HEK293 (cell line): ENCODE measurements at regions not wholly inside any gene's neighbourhood (a gene's known extent, or its start where the extent isn't known, plus 50 kb on each side); places are given as distances from the start of the nearest gene placed in this dataset.

ENCODE experiments used
- CTCF ChIA-PET: fragments of 350-600 bp; formaldehyde crosslinking; extraction: SDS; loops from one replicate; lab custom pipeline; 2021; ENCODE audit warnings: antibody characterized with exemption; lab: Yijun Ruan, JAX
- POLR2A ChIA-PET: fragments of 300-600 bp; formaldehyde crosslinking; extraction: SDS; loops from one replicate; lab custom pipeline; 2020; ENCODE audit warnings: antibody characterized with exemption, inconsistent platforms; lab: Yijun Ruan, JAX
- H3K27ac ChIP-seq: fragments of 200-500 bp; sonication (Bioruptor generic); 2 replicates; pipeline ENCODE4 v1.5.1; 2014; ENCODE audit warnings: low read depth, low read length, control low read depth, inconsistent platforms; ENCODE audit errors: extremely low read depth
- H3K36me3 ChIP-seq, 2 experiments: fragments of 200-500 bp in 1 of 2; sonication (Bioruptor generic) in 1 of 2; 1 replicate in 1 of 2; 2 replicates in 1 of 2; pipeline ENCODE4 v1.5.1; 2014 to 2017; ENCODE audit warnings: inconsistent platforms in 2 of 2, low read length in 2 of 2; ENCODE audit not compliant: control insufficient read depth in 2 of 2, insufficient read depth in 1 of 2
- H3K4me1 ChIP-seq: fragments of 200-500 bp; sonication (Bioruptor generic); 2 replicates; pipeline ENCODE4 v1.5.1; 2014; ENCODE audit warnings: mild to moderate bottlenecking, low read length, inconsistent platforms; ENCODE audit not compliant: control insufficient read depth, insufficient read depth
- H3K4me3 ChIP-seq: 2 replicates; pipeline ENCODE4 v1.5.1; 2011; ENCODE audit warnings: low read depth, mild to moderate bottlenecking, control low read depth, low read length, moderate library complexity
- H3K9me3 ChIP-seq: fragments of 200-500 bp; sonication (Bioruptor generic); 2 replicates; pipeline ENCODE4 v1.5.1; 2014; ENCODE audit warnings: low read depth, low read length, inconsistent platforms; ENCODE audit not compliant: control insufficient read depth, insufficient read depth
- GLIS1 ChIP-seq: fragments of 450-650 bp; formaldehyde crosslinking; IDR thresholded peaks from 2 replicates; pipeline ENCODE4 v1.5.1; 2016; ENCODE audit warnings: missing biosample characterization, missing genetic modification characterization
- HOXA7 ChIP-seq: sonication (generic); formaldehyde crosslinking; IDR thresholded peaks from 2 replicates; pipeline ENCODE4 v1.8.1; 2022; ENCODE audit warnings: missing genetic modification reagents, borderline replicate concordance
- KLF1 ChIP-seq: fragments of 450-650 bp; formaldehyde crosslinking; IDR thresholded peaks from 2 replicates; pipeline ENCODE4 v1.5.1; 2016; ENCODE audit warnings: missing biosample characterization, missing genetic modification characterization
- KLF10 ChIP-seq: fragments of 450-650 bp; IDR thresholded peaks from 2 replicates; pipeline ENCODE4 v1.5.1; 2018; ENCODE audit warnings: missing biosample characterization, mild to moderate bottlenecking, missing genetic modification characterization
- OSR2 ChIP-seq: fragments of 450-650 bp; formaldehyde crosslinking; IDR thresholded peaks from 2 replicates; pipeline ENCODE4 v1.5.1; 2016; ENCODE audit warnings: missing biosample characterization, missing genetic modification characterization
- PRDM4 ChIP-seq: fragments of 450-650 bp; formaldehyde crosslinking; IDR thresholded peaks from 2 replicates; pipeline ENCODE4 v1.5.1; 2017; ENCODE audit warnings: missing biosample characterization, missing genetic modification characterization
- SP7 ChIP-seq: fragments of 450-650 bp; formaldehyde crosslinking; IDR thresholded peaks from 2 replicates; pipeline ENCODE4 v1.5.1; 2016; ENCODE audit warnings: missing biosample characterization, missing genetic modification characterization
- YY1 ChIP-seq: fragments of 450-650 bp; formaldehyde crosslinking; IDR thresholded peaks from 2 replicates; pipeline ENCODE4 v1.5.1; 2018; ENCODE audit warnings: missing biosample characterization, missing genetic modification characterization
- ZBTB1 ChIP-seq: fragments of 450-650 bp; formaldehyde crosslinking; IDR thresholded peaks from 2 replicates; pipeline ENCODE4 v1.5.1; 2016; ENCODE audit warnings: missing biosample characterization, missing genetic modification characterization
- ZIC2 ChIP-seq: fragments of 450-650 bp; formaldehyde crosslinking; IDR thresholded peaks from 2 replicates; pipeline ENCODE4 v1.5.1; 2016; ENCODE audit warnings: missing biosample characterization, missing genetic modification characterization
- ZNF146 ChIP-seq: fragments of 450-650 bp; formaldehyde crosslinking; IDR thresholded peaks from 2 replicates; pipeline ENCODE4 v1.5.1; 2016; ENCODE audit warnings: missing biosample characterization, missing genetic modification characterization
- ZNF148 ChIP-seq: fragments of 450-650 bp; formaldehyde crosslinking; IDR thresholded peaks from 2 replicates; pipeline ENCODE4 v1.5.0; 2017; ENCODE audit warnings: missing biosample characterization, missing genetic modification characterization, borderline replicate concordance
- ZNF211 ChIP-seq: fragments of 450-650 bp; formaldehyde crosslinking; IDR thresholded peaks from 2 replicates; pipeline ENCODE4 v1.5.1; 2016; ENCODE audit warnings: low read depth, missing biosample characterization, missing genetic modification characterization
- ZNF324 ChIP-seq: fragments of 450-650 bp; formaldehyde crosslinking; IDR thresholded peaks from 2 replicates; pipeline ENCODE4 v1.5.1; 2016; ENCODE audit warnings: missing biosample characterization, missing genetic modification characterization
- ZNF518A ChIP-seq: fragments of 450-650 bp; formaldehyde crosslinking; conservative IDR thresholded peaks from 2 replicates; pipeline ENCODE4 v1.5.1; 2016; ENCODE audit warnings: low read depth, missing biosample characterization, missing genetic modification characterization
- ZNF610 ChIP-seq: fragments of 450-650 bp; formaldehyde crosslinking; IDR thresholded peaks from 2 replicates; pipeline ENCODE4 v1.5.1; 2016; ENCODE audit warnings: missing biosample characterization, missing genetic modification characterization, borderline replicate concordance
- ZNF621 ChIP-seq: fragments of 450-650 bp; formaldehyde crosslinking; IDR thresholded peaks from 2 replicates; pipeline ENCODE4 v1.5.1; 2017; ENCODE audit warnings: missing biosample characterization, missing genetic modification characterization
- ZNF623 ChIP-seq: fragments of 450-650 bp; formaldehyde crosslinking; IDR thresholded peaks from 2 replicates; pipeline ENCODE4 v1.5.1; 2016; ENCODE audit warnings: missing biosample characterization, missing genetic modification characterization
- ZNF629 ChIP-seq: fragments of 450-650 bp; formaldehyde crosslinking; IDR thresholded peaks from 2 replicates; pipeline ENCODE4 v1.5.1; 2017; ENCODE audit warnings: missing biosample characterization, missing genetic modification characterization
- ZNF639 ChIP-seq: fragments of 450-650 bp; formaldehyde crosslinking; IDR thresholded peaks from 2 replicates; pipeline ENCODE4 v1.5.1; 2016; ENCODE audit warnings: missing biosample characterization, missing genetic modification characterization
- ZNF785 ChIP-seq: fragments of 450-650 bp; formaldehyde crosslinking; IDR thresholded peaks from 2 replicates; pipeline ENCODE4 v1.5.1; 2016; ENCODE audit warnings: missing biosample characterization, missing genetic modification characterization
- TF ChIP-seq, protein P1 (sequence below): fragments of 450-650 bp; formaldehyde crosslinking; IDR thresholded peaks from 2 replicates; pipeline ENCODE4 v1.5.1; 2016; ENCODE audit warnings: missing biosample characterization, missing genetic modification characterization, borderline replicate concordance

DNA sequence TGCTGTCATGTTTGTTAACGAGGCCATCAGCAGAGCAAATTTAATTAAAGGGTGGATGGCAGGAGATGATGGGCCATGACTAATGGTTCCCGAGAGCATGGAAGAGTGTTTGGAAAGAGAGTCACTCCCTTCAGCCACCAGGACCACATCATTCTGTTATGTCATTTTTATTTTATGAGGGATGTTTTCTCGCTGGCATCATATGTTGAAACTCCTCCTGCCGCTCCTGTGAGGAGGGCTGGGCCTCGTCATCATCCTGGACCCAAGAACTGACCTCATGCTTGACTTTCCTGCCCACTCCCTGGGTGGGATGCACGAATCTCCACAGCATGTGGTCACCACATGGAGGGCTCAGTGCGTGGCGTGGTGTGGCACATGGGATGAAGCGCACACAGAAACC lies 86.4 kb upstream of the FRMD1 start:
- POLR2A ChIA-PET = no interaction called here
- Histone ChIP-seq H3K36me3 (no peaks in the 10 kb centered on the region), H3K4me3 (no peak overlapping the region), H3K9me3 (no peaks in the 10 kb centered on the region), H3K4me1 (no peaks in the 10 kb centered on the region), H3K27ac (no peak overlapping the region)
- CTCF ChIA-PET = interaction anchor here (1.4 kb wide), 1 partner anchor 190 kb away, joined by 3 read pairs; no protein-coding TSS in a partner anchor
- TF ChIP-seq SP7 (tag by site-specific recombination) (peak; percentile 99), YY1 (tag by site-specific recombination) (no peak), KLF1 (tag by site-specific recombination) (peak; percentile 78), ZNF629 (tag by site-specific recombination) (peak; percentile 87), ZNF148 (tag by site-specific recombination) (no peak), ZNF785 (no peak), ZNF518A (tag by site-specific recombination) (0 out of 2 replicates have a peak, but pooled peaks have one; percentile 20), ZNF621 (tag by site-specific recombination) (no peak), ZNF610 (tag by site-specific recombination) (no peak), ZNF639 (tag by site-specific recombination) (peak; percentile 27; the same call in 1 of the 2 replicates), ZIC2 (tag by site-specific recombination) (peak; percentile 68), ZBTB1 (tag by site-specific recombination) (no peak), ZNF211 (tag by site-specific recombination) (no peak), HOXA7 (no peak), GLIS1 (tag by site-specific recombination) (peak; percentile 92), ZNF324 (tag by site-specific recombination) (no peak), ZNF146 (tag by site-specific recombination) (no peak), OSR2 (tag by site-specific recombination) (peak; percentile 31; the same call in 1 of the 2 replicates), KLF10 (tag by site-specific recombination) (no peak), PRDM4 (tag by site-specific recombination) (no peak), ZNF623 (tag by site-specific recombination) (no peak)
- TF ChIP-seq, protein P1, sequence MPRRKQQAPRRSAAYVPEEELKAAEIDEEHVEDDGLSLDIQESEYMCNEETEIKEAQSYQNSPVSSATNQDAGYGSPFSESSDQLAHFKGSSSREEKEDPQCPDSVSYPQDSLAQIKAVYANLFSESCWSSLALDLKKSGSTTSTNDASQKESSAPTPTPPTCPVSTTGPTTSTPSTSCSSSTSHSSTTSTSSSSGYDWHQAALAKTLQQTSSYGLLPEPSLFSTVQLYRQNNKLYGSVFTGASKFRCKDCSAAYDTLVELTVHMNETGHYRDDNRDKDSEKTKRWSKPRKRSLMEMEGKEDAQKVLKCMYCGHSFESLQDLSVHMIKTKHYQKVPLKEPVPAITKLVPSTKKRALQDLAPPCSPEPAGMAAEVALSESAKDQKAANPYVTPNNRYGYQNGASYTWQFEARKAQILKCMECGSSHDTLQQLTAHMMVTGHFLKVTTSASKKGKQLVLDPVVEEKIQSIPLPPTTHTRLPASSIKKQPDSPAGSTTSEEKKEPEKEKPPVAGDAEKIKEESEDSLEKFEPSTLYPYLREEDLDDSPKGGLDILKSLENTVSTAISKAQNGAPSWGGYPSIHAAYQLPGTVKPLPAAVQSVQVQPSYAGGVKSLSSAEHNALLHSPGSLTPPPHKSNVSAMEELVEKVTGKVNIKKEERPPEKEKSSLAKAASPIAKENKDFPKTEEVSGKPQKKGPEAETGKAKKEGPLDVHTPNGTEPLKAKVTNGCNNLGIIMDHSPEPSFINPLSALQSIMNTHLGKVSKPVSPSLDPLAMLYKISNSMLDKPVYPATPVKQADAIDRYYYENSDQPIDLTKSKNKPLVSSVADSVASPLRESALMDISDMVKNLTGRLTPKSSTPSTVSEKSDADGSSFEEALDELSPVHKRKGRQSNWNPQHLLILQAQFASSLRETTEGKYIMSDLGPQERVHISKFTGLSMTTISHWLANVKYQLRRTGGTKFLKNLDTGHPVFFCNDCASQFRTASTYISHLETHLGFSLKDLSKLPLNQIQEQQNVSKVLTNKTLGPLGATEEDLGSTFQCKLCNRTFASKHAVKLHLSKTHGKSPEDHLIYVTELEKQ (tag by site-specific recombination) = no peak
